OCI-LY7 (cell line): ENCODE measurements at regions not wholly inside any gene's neighbourhood (a gene's known extent, or its start where the extent isn't known, plus 50 kb on each side); places are given as distances from the start of the nearest gene placed in this dataset.

Experiments
- EZH2phosphoT487 ChIP-seq: fragments of 200-600 bp; sonication (generic); IDR thresholded peaks from 2 replicates; pipeline ENCODE4 v1.6.1; 2018; ENCODE audit warnings: low read depth, borderline replicate concordance, mild to moderate bottlenecking, mixed run types, antibody characterized with exemption, low read length, moderate library complexity, mixed read lengths
- TF ChIP-seq, protein P1 (sequence below): fragments of 200-600 bp; sonication (generic); conservative IDR thresholded peaks from 2 replicates; pipeline ENCODE4 v1.5.1; 2014; ENCODE audit warnings: mild to moderate bottlenecking, antibody characterized with exemption, low read length, moderate library complexity, mixed read lengths

GRCh38 chr6:10343320-10343719, 71.6 kb downstream of the TFAP2A start:
- TF ChIP-seq, protein P1, sequence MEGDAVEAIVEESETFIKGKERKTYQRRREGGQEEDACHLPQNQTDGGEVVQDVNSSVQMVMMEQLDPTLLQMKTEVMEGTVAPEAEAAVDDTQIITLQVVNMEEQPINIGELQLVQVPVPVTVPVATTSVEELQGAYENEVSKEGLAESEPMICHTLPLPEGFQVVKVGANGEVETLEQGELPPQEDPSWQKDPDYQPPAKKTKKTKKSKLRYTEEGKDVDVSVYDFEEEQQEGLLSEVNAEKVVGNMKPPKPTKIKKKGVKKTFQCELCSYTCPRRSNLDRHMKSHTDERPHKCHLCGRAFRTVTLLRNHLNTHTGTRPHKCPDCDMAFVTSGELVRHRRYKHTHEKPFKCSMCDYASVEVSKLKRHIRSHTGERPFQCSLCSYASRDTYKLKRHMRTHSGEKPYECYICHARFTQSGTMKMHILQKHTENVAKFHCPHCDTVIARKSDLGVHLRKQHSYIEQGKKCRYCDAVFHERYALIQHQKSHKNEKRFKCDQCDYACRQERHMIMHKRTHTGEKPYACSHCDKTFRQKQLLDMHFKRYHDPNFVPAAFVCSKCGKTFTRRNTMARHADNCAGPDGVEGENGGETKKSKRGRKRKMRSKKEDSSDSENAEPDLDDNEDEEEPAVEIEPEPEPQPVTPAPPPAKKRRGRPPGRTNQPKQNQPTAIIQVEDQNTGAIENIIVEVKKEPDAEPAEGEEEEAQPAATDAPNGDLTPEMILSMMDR = no peak
- TF ChIP-seq EZH2phosphoT487 = no peak
